Activated naive CD4-positive, alpha-beta T cell treated with Interleukin-2 at 50 U/mL for 16 hours (primary cell): ENCODE measurements at regions not wholly inside any gene's neighbourhood (a gene's known extent, or its start where the extent isn't known, plus 50 kb on each side); places are given as distances from the start of the nearest gene placed in this dataset.
"Not testable (repeated sequence)": the region's sequence is repeated elsewhere in the genome, so short reads cannot be mapped to it uniquely, and the experiment has no call there.

Experiments used
- DNase-seq: peaks from one replicate; pipeline ENCODE4 v3.0.0-alpha.2; 2020

GRCh38 chrX:47776292-47777006 lies 60.3 kb upstream of the ZNF81 start:
- DNase-seq, result no peak

GRCh38 chrX:47772764-47773163 lies 63.9 kb upstream of the ZNF81 start:
- DNase-seq, result no peak

GRCh38 chrX:47771473-47771872 lies 65.2 kb upstream of the ZNF81 start:
- no peak for DNase-seq

GRCh38 chrX:47762826-47763225 lies 73.9 kb upstream of the ZNF81 start:
- DNase-seq, result not testable (repeated sequence)

- no peak for DNase-seq
Observed at GRCh38 chrX:47752685-47753084, 84.0 kb upstream of the ZNF81 start.

GRCh38 chrX:47751670-47752069 lies 85.0 kb upstream of the ZNF81 start:
- DNase-seq, result peak; percentile 19

- DNase-seq, result no peak
Observed at GRCh38 chrX:47749185-47749967, 87.3 kb upstream of the ZNF81 start.

GRCh38 chrX:47748576-47748975 lies 88.1 kb upstream of the ZNF81 start:
- no peak for DNase-seq

GRCh38 chrX:47746446-47746845 lies 87.5 kb upstream of the UXT start:
- no peak for DNase-seq

GRCh38 chrX:47745416-47745815 lies 86.4 kb upstream of the UXT start:
- DNase-seq, result no peak

GRCh38 chrX:47743504-47743903 lies 84.5 kb upstream of the UXT start:
- DNase-seq, result no peak

- not testable (repeated sequence) for DNase-seq
Observed at GRCh38 chrX:47738870-47739269, 79.9 kb upstream of the UXT start.

GRCh38 chrX:47723689-47724088 lies 64.7 kb upstream of the UXT start:
- peak; percentile 4 for DNase-seq

GRCh38 chrX:47723083-47723482 lies 64.1 kb upstream of the UXT start:
- no peak for DNase-seq

- no peak for DNase-seq
Observed at GRCh38 chrX:47722260-47722659, 63.3 kb upstream of the UXT start.

- DNase-seq, result not testable (repeated sequence)
Observed at GRCh38 chrX:47715078-47715477, 56.1 kb upstream of the UXT start.

GRCh38 chrX:47712675-47713074 lies 53.7 kb upstream of the UXT start:
- DNase-seq, result not testable (repeated sequence)

GRCh38 chrX:47710252-47710651 lies 51.3 kb upstream of the UXT start:
- no peak for DNase-seq
